ENCODE measurements at regions not wholly inside any gene's neighbourhood (a gene's known extent, or its start where the extent isn't known, plus 50 kb on each side); places are given as distances from the start of the nearest gene placed in this dataset.

DNA sequence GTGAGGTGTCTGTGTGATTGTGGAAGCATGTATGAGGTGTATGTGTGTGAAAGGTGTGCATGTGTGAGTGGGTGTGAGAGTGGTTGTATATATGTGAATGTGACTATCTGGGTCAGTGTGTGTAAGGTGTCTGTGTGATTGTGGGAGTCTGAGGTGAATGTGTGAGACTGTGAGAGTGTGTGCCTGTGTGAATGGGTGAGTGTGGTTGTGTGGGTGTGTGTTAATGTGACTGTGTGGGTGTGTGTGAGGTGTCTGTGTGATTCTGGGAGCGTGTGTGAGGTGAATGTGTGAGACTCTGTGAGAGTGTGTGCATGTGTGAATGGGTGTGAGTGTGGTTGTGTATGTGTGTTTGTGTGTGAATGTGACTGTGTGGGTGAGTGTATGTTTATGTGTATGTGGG is 385.1 kb downstream of the TCERG1L start:
- TF ChIP-seq, protein P1, sequence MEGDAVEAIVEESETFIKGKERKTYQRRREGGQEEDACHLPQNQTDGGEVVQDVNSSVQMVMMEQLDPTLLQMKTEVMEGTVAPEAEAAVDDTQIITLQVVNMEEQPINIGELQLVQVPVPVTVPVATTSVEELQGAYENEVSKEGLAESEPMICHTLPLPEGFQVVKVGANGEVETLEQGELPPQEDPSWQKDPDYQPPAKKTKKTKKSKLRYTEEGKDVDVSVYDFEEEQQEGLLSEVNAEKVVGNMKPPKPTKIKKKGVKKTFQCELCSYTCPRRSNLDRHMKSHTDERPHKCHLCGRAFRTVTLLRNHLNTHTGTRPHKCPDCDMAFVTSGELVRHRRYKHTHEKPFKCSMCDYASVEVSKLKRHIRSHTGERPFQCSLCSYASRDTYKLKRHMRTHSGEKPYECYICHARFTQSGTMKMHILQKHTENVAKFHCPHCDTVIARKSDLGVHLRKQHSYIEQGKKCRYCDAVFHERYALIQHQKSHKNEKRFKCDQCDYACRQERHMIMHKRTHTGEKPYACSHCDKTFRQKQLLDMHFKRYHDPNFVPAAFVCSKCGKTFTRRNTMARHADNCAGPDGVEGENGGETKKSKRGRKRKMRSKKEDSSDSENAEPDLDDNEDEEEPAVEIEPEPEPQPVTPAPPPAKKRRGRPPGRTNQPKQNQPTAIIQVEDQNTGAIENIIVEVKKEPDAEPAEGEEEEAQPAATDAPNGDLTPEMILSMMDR (IDR thresholded peaks at IDR 0.05) = no peak
- no peak for TF ChIP-seq EP300 (IDR thresholded peaks at IDR 0.05; ENCODE audit: low read depth)
- TF ChIP-seq POLR2A (IDR thresholded peaks at IDR 0.05) = no peak
